ENCODE measurements at regions not wholly inside any gene's neighbourhood (a gene's known extent, or its start where the extent isn't known, plus 50 kb on each side); places are given as distances from the start of the nearest gene placed in this dataset.

DNA sequence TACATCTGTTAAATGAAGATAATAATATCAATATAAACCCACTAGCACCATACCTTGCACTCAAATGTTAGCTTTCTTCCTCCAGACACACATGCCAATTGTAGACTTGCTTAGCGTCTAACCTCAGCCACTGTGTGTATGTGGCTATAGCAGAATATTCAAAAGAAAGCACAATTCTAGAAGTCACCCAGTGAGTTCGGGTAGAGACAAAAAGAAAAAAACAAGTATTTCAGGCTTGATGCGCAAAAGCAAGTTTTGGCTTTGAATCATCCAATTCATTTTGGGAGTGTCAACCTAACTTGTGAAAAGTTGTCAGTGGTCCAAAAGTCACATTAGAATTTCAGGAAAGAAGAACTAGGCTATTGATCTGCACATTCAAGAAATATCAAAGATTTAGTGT is 167.4 kb downstream of the PRELID2 start:
- TF ChIP-seq, protein P1, sequence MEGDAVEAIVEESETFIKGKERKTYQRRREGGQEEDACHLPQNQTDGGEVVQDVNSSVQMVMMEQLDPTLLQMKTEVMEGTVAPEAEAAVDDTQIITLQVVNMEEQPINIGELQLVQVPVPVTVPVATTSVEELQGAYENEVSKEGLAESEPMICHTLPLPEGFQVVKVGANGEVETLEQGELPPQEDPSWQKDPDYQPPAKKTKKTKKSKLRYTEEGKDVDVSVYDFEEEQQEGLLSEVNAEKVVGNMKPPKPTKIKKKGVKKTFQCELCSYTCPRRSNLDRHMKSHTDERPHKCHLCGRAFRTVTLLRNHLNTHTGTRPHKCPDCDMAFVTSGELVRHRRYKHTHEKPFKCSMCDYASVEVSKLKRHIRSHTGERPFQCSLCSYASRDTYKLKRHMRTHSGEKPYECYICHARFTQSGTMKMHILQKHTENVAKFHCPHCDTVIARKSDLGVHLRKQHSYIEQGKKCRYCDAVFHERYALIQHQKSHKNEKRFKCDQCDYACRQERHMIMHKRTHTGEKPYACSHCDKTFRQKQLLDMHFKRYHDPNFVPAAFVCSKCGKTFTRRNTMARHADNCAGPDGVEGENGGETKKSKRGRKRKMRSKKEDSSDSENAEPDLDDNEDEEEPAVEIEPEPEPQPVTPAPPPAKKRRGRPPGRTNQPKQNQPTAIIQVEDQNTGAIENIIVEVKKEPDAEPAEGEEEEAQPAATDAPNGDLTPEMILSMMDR (IDR thresholded peaks at IDR 0.05), result no peak
- TF ChIP-seq POLR2AphosphoS5 (IDR thresholded peaks at IDR 0.05), result no peak
- no peak for TF ChIP-seq POLR2A (IDR thresholded peaks at IDR 0.05)

All from stomach (tissue), 4 donors.